H9 (cell line): ENCODE measurements at regions not wholly inside any gene's neighbourhood (a gene's known extent, or its start where the extent isn't known, plus 50 kb on each side); places are given as distances from the start of the nearest gene placed in this dataset.

Source experiments
- DNase-seq: peaks from one replicate; pipeline ENCODE4 v3.0.0-alpha.2; 2017
- H2AFZ ChIP-seq: one replicate; pipeline ENCODE4 v1.6.1; 2013; ENCODE audit warnings: mild to moderate bottlenecking, low read length, control low read depth, moderate library complexity
- H2AK5ac ChIP-seq: 2 replicates; pipeline ENCODE4 v1.6.1; 2013; ENCODE audit warnings: low read length, control low read depth, mixed read lengths; ENCODE audit not compliant: insufficient read length
- H2BK120ac ChIP-seq: one replicate; pipeline ENCODE4 v1.6.1; 2013; ENCODE audit warnings: low read depth, mild to moderate bottlenecking, low read length, control low read depth, inconsistent platforms; ENCODE audit not compliant: poor library complexity, severe bottlenecking
- H2BK12ac ChIP-seq: 2 replicates; pipeline ENCODE4 v1.6.1; 2013; ENCODE audit warnings: low read length, control low read depth, mixed read lengths, low read depth; ENCODE audit not compliant: insufficient read length
- H2BK15ac ChIP-seq: 2 replicates; pipeline ENCODE4 v1.6.1; 2013; ENCODE audit warnings: low read depth, low read length, control low read depth
- H2BK20ac ChIP-seq: one replicate; pipeline ENCODE4 v1.6.1; 2013; ENCODE audit warnings: low read depth, mild to moderate bottlenecking, low read length, control low read depth, inconsistent platforms; ENCODE audit not compliant: poor library complexity, severe bottlenecking
- H2BK5ac ChIP-seq: 2 replicates; pipeline ENCODE4 v1.6.1; 2013; ENCODE audit warnings: low read length, control low read depth, mixed read lengths; ENCODE audit not compliant: insufficient read length
- H3K14ac ChIP-seq: 2 replicates; pipeline ENCODE4 v1.6.1; 2013; ENCODE audit warnings: low read length, control low read depth; ENCODE audit not compliant: insufficient read depth
- H3K18ac ChIP-seq: 2 replicates; pipeline ENCODE4 v1.6.1; 2013; ENCODE audit warnings: low read depth, mild to moderate bottlenecking, mixed read lengths, low read length, control low read depth; ENCODE audit not compliant: insufficient read length
- H3K23ac ChIP-seq: 2 replicates; pipeline ENCODE4 v1.6.1; 2013; ENCODE audit warnings: low read length, control low read depth, mixed read lengths, low read depth; ENCODE audit not compliant: insufficient read length
- H3K23me2 ChIP-seq: 2 replicates; pipeline ENCODE4 v1.6.1; 2013; ENCODE audit warnings: low read depth, mild to moderate bottlenecking, mixed read lengths, low read length, control low read depth; ENCODE audit not compliant: insufficient read length, poor library complexity, severe bottlenecking
- H3K27ac ChIP-seq: 2 replicates; pipeline ENCODE4 v1.5.1; 2013; ENCODE audit warnings: low read length, control low read depth, mixed read lengths, low read depth; ENCODE audit not compliant: insufficient read length
- H3K27me3 ChIP-seq: 2 replicates; pipeline ENCODE4 v1.6.1; 2013; ENCODE audit warnings: low read length, control low read depth, inconsistent platforms; ENCODE audit not compliant: insufficient read depth
- H3K4ac ChIP-seq: 2 replicates; pipeline ENCODE4 v1.6.1; 2013; ENCODE audit warnings: low read depth, mild to moderate bottlenecking, control low read depth, inconsistent platforms, low read length, moderate library complexity
- H3K4me1 ChIP-seq: 2 replicates; pipeline ENCODE4 v1.6.1; 2013; ENCODE audit warnings: low read length, control low read depth, inconsistent platforms; ENCODE audit not compliant: insufficient read depth
- H3K4me2 ChIP-seq: 2 replicates; pipeline ENCODE4 v1.6.1; 2013; ENCODE audit warnings: low read length, control low read depth, mixed read lengths; ENCODE audit not compliant: insufficient read length, insufficient read depth
- H3K56ac ChIP-seq: 2 replicates; pipeline ENCODE4 v1.6.1; 2013; ENCODE audit warnings: low read depth, mild to moderate bottlenecking, mixed read lengths, low read length, control low read depth; ENCODE audit not compliant: insufficient read length
- H3K79me1 ChIP-seq: 2 replicates; pipeline ENCODE4 v1.6.1; 2013; ENCODE audit warnings: low read depth, mild to moderate bottlenecking, moderate library complexity, low read length, control low read depth, inconsistent platforms; ENCODE audit not compliant: insufficient read depth, poor library complexity, severe bottlenecking
- H3K79me2 ChIP-seq: 2 replicates; pipeline ENCODE4 v1.6.1; 2013; ENCODE audit warnings: low read length, control low read depth, inconsistent platforms; ENCODE audit not compliant: insufficient read depth
- H3K9ac ChIP-seq: 2 replicates; pipeline ENCODE4 v1.6.1; 2013; ENCODE audit warnings: low read length, control low read depth, mixed read lengths; ENCODE audit not compliant: insufficient read length; ENCODE audit errors: extremely low read depth
- H3K9me3 ChIP-seq: one replicate; pipeline ENCODE4 v1.6.1; 2013; ENCODE audit warnings: low read depth, low read length, inconsistent platforms; ENCODE audit not compliant: control insufficient read depth
- H3T11ph ChIP-seq: one replicate; pipeline ENCODE4 v1.6.1; 2013; ENCODE audit warnings: mild to moderate bottlenecking, low read length, control low read depth, inconsistent platforms
- H4K20me1 ChIP-seq: one replicate; pipeline ENCODE4 v1.6.1; 2013; ENCODE audit not compliant: control insufficient read depth, insufficient read length, insufficient read depth
- H4K5ac ChIP-seq: 2 replicates; pipeline ENCODE4 v1.6.1; 2013; ENCODE audit warnings: low read depth, mild to moderate bottlenecking, mixed read lengths, low read length, control low read depth; ENCODE audit not compliant: insufficient read length
- H4K8ac ChIP-seq: replicated peaks from 2 replicates; pipeline ENCODE4 v1.6.1; 2013; ENCODE audit warnings: low read length, control low read depth, mixed read lengths, low read depth; ENCODE audit not compliant: insufficient read length
- H4K91ac ChIP-seq: 2 replicates; pipeline ENCODE4 v1.6.1; 2013; ENCODE audit warnings: low read depth, mild to moderate bottlenecking, moderate library complexity, mixed read lengths, low read length, control low read depth; ENCODE audit not compliant: insufficient read length
- H3K27ac Mint-ChIP-seq, 3 experiments: 2 replicates in 2 of 3; 3 replicates in 1 of 3; pipeline ENCODE4 v1.8.0; 2020 to 2021; ENCODE audit warnings: mixed read lengths in 3 of 3, mild to moderate bottlenecking in 1 of 3, moderate library complexity in 1 of 3
- H3K27me3 Mint-ChIP-seq: 2 replicates; pipeline ENCODE4 v1.8.0; 2021; ENCODE audit warnings: low read depth, mild to moderate bottlenecking, moderate library complexity, mixed read lengths
- H3K36me3 Mint-ChIP-seq, 3 experiments: 2 replicates in 2 of 3; 3 replicates in 1 of 3; pipeline ENCODE4 v1.8.0; 2020 to 2021; ENCODE audit warnings: low read depth in 3 of 3, mixed read lengths in 3 of 3; ENCODE audit not compliant: insufficient read depth in 1 of 3
- H3K4me1 Mint-ChIP-seq, 2 experiments: 2 replicates each; pipeline ENCODE4 v1.8.0; 2020; ENCODE audit warnings: mixed read lengths in 2 of 2
- H3K4me3 Mint-ChIP-seq, 2 experiments: 2 replicates in 1 of 2; 3 replicates in 1 of 2; pipeline ENCODE4 v1.8.0; 2020 to 2021; ENCODE audit warnings: mild to moderate bottlenecking in 2 of 2, mixed read lengths in 2 of 2, moderate library complexity in 1 of 2
- H3K9me3 Mint-ChIP-seq, 2 experiments: 2 replicates in 1 of 2; 3 replicates in 1 of 2; pipeline ENCODE4 v1.8.0; 2020; ENCODE audit warnings: mild to moderate bottlenecking in 2 of 2, mixed read lengths in 2 of 2, moderate library complexity in 1 of 2
- CTCF ChIP-seq: fragments of 200-600 bp; sonication (generic); conservative IDR thresholded peaks from 3 replicates; pipeline ENCODE4 v1.8.0; 2021; ENCODE audit warnings: antibody characterized with exemption, mild to moderate bottlenecking
- WGBS: extraction: QIAGEN DNeasy Blood & Tissue Kit; methylation state at CpG from one replicate; pipeline ENCODE4 v1.1.7; 2013; ENCODE audit warnings: missing lambda C conversion rate, low lambda C conversion rate, mixed read lengths; ENCODE audit not compliant: insufficient read length; ENCODE audit errors: extremely low coverage; 5-methylcytosine and 5-hydroxymethylcytosine counted together

GRCh38 chr5:52469835-52470234 lies 317.9 kb upstream of the ITGA1 start:
- Histone ChIP-seq H2AFZ (no peak overlapping the region), H2BK15ac (no peak overlapping the region), H3T11ph (no peak overlapping the region), H2BK5ac (no peak overlapping the region), H3K4me2 (no peak overlapping the region), H2BK120ac (no peak overlapping the region), H3K4me1 (no peaks in the 10 kb centered on the region), H3K56ac (no peak overlapping the region), H3K27ac (no peak overlapping the region), H3K79me2 (no peaks in the 10 kb centered on the region), H3K9me3 (no peaks in the 10 kb centered on the region), H3K9ac (no peak overlapping the region), H4K20me1 (no peaks in the 10 kb centered on the region), H2AK5ac (no peak overlapping the region), H4K91ac (no peak overlapping the region), H3K18ac (no peak overlapping the region), H4K5ac (no peak overlapping the region), H3K27me3 (no peaks in the 10 kb centered on the region), H3K79me1 (no peaks in the 10 kb centered on the region), H3K23ac (no peak overlapping the region), H3K4ac (no peak overlapping the region), H4K8ac (no peak overlapping the region), H2BK12ac (no peak overlapping the region), H3K23me2 (no peaks in the 10 kb centered on the region), H2BK20ac (no peak overlapping the region), H3K14ac (no peak overlapping the region)
- Mint-ChIP-seq H3K4me3 (no peak overlapping the region), H3K36me3 (no peaks in the 10 kb centered on the region; a peak in 1 of 7 replicates), H3K27me3 (no peaks in the 10 kb centered on the region), H3K27ac (peak overlapping the region in 1 of 3 experiments; percentile 44; a peak in 1 of 7 replicates), H3K4me1 (peaks cover 7 to 12% of the 10 kb centered on the region in 2 experiments), H3K9me3 (no peaks in the 10 kb centered on the region)
- no CpG with 5 or more reads among the region's 1 CpG for WGBS
- no peak for TF ChIP-seq CTCF
- DNase-seq, result no peak
